Uterus (tissue), 2 donors: ENCODE measurements at regions not wholly inside any gene's neighbourhood (a gene's known extent, or its start where the extent isn't known, plus 50 kb on each side); places are given as distances from the start of the nearest gene placed in this dataset.

ENCODE experiments used
- CTCF ChIP-seq, 4 experiments: fragments of 200-600 bp in 2 of 4; fragments of 450-650 bp in 2 of 4; sonication (generic) in 2 of 4; IDR thresholded peaks; one replicate each; pipeline ENCODE4 v1.5.1; 2016 to 2019; ENCODE audit warnings: antibody characterized with exemption in 4 of 4, mild to moderate bottlenecking in 2 of 4, moderate library complexity in 1 of 4
- POLR2A ChIP-seq, 2 donors: fragments of 450-650 bp; IDR thresholded peaks; one replicate each; pipeline ENCODE4 v1.6.1; 2016; ENCODE audit warnings: antibody characterized with exemption in 2 of 2, mild to moderate bottlenecking in 1 of 2, moderate library complexity in 1 of 2

- TF ChIP-seq CTCF (IDR thresholded peaks at IDR 0.05) (no peak), POLR2A (IDR thresholded peaks at IDR 0.05) (no peak)
These were observed 159.5 kb upstream of the WDR11 start for GRCh38 chr10:120691625-120692024.
